ENCODE measurements at regions not wholly inside any gene's neighbourhood (a gene's known extent, or its start where the extent isn't known, plus 50 kb on each side); places are given as distances from the start of the nearest gene placed in this dataset.
"Not testable (repeated sequence)": the region's sequence is repeated elsewhere in the genome, so short reads cannot be mapped to it uniquely, and the experiment has no call there.

- no peak for DNase-seq
These were observed 498.0 kb upstream of the BOD1L1 start for GRCh38 chr4:14125375-14126129.

DNA sequence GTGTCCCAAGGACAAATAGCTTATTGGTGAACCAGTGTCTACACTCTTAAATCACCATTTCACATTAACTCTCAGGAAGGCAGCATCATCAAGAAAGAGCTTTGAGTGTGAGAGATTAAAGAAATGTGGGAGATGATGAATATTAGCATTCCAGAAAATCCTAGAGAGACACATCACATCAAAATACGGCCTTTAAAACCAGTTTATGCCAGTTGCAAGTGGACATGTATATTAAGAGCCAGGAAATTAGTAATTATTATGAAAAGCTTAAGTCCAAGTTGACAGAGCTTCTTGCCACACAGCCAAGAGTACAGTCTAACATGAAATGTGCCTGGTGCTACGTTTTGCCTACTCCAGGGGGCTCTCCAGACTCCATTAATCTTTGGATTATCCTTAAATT, 503.0 kb upstream of the BOD1L1 start:
- no peak for DNase-seq

- no peak for DNase-seq
These were observed 503.8 kb upstream of the BOD1L1 start for GRCh38 chr4:14131335-14131734.

GRCh38 chr4:14132301-14132700, 504.8 kb upstream of the BOD1L1 start:
- no peak for DNase-seq

DNA sequence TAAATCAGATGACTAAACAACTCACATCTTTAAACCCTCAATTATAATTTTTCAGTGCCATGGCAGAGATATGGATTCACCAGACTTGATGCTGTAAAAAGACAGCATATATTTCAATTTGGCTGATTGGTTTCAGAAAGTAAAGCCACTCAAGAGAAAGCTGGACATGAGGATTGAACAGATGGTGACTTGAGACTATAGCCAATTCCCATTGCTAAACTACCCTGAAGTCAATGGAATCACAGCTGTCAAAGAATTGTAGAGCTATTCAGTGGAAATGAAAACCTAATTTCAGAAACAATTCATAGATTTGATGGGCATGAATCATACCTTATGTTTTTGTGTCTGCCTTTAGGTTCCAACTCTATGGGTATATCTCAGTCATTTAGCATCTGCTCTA, 510.6 kb upstream of the BOD1L1 start:
- no peak for DNase-seq

DNA sequence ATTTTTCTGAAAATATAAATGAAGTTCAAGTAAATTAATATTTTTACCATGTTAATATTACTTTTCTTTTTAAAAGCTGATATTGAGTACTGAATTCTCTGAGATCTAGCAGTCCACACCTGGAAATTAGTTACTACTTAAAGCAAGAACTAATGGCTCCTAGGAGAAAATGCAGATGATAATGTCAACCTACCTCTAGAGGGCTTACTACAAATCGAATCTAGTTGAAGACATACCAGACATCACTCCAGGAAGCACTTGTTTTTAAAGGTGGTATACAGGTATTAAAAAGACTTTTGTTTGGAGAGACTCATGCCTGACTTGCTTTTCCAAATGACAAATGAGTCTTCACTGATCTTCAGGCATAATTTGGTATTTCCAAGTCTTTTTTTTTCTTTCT, 516.4 kb upstream of the BOD1L1 start:
- DNase-seq = no peak

DNA sequence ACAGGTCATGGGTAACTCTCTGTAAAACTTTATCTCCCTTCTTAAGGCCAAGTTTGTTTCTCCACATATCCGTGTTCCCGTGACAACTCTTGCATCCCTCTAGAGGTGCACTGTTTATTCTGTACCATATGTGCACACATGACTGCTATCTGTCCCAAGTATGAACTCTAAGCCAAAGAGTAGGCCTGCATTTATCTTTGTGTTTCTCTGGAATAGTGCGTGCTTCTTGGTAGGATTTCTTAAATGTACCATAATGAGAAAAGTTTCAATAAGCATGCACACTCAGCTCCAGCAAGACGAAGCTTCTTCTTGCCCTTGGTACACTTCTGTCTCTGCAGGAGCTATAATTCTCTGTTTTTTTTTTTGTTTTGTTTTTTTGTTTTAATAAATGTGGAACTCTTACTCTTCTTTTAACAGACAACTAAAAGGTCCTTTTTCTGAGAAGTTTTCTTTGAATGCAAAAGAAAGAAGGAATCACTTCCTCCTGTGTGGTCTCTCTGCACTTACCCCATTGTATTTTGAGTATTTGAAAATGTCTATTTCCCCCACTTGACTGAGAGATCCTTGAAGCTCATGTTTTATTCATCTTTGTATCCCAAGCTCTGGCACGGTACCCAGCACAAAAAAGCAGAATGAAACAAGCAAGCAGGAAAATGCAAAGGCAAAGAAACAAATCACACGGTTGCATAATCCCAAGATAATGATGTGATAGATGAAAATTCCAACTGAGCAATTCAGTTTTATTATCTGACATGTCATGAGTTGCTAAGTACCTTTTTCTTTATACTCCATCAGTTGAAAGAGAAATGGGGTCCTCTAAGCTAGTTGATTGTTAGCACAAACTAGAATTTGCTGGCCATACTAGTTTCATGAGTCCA, 521.9 kb upstream of the BOD1L1 start:
- no peak for DNase-seq

DNA sequence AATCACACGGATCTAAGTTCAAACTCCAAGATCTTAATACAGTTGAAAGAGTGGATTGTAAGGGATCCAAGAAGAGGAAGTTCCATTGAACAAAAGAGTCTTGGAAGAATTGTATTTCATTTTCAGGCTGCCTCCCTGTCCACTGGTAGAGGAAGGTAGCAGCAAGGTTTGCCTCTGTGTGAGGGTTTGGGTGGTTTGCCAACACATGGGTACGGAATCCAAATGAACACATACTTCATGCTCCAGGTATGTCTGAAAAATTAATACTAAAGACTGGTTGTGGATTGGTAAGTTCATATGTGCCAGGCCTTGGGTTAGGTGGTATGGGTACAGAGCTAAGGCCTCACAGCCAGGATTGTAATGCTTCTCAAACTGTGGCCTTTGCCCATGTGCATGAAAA, 523.6 kb upstream of the BOD1L1 start:
- DNase-seq = no peak

GRCh38 chr4:14152834-14153519, 525.5 kb upstream of the BOD1L1 start:
- no peak for DNase-seq

DNA sequence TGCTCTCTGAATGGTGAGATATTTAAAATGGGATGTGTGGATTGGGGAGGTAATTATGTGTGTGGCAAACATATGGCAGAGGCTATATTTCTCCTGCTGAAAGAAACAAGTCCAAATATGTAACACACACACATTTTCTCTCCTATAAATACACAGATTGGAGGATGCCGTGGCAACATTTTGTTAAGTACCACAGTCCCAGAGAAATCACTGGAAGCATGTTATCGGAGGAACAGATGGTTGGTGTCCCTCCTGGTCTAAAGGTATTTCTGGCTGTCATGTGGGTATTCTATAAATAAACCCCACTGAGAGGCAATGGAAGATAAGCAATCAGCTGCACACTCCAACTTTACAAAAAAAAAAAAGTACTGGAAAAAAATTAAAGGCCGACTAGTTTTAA, 528.3 kb upstream of the BOD1L1 start:
- no peak for DNase-seq

DNA sequence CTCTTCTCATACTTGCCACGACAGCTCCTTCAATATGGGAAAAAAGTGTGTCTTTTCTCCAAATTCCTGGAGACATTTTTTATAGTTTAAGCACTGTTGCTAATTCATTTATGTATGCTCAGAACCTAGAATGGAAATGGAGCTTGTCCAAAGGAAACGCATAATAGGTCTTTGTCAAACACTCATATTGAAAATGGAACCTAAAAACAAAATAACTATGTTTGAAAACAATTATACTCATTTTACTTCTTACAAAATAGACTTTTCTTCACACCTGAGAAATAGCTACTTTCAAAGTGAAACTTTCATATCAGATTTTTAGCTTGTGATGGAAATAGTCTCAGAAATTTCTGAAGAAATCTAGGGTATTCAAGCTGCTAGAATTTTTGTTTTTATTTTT, 529.7 kb upstream of the BOD1L1 start:
- DNase-seq = no peak

DNA sequence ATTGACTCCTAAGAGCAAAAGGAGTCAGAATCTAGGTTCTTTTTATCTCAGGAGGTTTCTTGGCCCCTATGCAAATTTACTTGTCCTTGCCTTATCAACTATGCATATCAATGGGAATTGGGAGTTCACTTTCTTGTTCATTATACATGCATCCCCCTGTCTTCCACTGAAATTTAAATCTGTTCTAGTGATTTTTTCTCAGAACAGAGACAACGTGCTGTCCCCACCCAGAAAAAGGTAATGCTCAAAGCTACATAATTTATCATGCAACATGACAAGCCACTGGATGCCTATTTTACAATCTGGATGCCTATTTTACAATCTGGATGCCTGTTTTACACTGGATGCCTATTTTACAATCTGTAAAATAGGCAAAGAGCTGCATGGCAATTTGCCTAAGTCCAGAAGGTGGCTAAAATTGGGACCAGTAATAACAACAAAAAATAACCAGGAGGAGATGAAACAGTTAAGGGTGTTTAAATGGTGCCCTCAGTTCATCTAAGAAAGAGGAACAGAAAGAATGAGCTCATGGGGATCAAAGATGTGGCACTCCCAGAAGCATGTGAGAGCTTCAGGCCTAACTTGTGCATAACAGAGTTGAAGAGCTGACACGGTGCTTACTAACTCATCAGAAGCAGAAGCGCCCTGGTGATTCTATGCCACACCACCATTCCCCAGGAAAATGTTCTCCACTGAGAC, 537.8 kb upstream of the BOD1L1 start:
- no peak for DNase-seq

DNA sequence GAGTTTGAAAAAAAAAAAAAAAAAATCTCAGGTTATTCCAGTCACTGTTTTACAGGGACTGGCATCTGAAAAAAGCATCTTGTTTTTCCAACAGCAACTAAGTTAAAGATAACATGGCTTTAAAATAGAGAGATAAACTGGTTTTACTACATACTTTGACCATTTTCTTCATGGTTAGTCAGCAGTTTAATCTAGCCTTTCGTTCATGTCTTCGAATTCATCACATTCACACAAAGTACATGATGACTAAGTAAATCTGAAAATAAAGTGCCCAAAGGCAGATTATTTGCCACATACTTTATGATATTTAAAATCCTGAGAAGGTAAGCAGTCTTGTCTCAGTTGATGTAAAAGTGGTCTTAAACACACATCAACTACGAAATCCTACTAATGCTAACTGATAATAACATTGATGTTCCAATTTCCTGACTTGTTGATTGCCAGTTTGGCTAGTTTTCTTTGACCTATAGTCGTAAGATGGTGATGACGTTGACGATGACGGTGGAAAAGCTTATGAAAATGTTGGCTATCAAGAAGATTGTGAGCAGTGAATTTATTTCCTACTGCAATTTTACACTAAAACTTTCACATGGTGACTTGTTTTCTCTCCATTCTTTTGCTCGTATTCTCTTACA, 540.5 kb upstream of the BOD1L1 start:
- no peak for DNase-seq

- no peak for DNase-seq
These were observed 541.4 kb upstream of the BOD1L1 start for GRCh38 chr4:14168919-14169318.

DNA sequence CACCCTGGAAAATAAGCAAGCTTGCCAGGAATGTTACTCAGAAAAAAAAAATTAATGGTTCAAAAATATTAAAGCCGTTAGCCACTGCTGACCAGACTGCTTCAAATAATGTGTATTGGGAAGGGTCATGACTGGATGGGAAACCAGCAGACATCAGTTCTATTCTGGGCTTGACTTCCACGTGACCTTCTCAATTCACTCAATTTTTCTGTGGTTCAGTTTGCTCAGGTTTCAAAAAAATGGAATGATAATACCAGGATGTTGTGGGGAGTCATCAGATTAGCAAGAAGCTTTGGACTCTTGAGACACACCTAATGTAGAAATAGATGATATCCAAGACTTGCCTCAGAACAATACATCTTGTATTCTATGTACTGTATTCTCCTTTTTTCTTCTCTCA, 541.9 kb upstream of the BOD1L1 start:
- no peak for DNase-seq

GRCh38 chr4:14169940-14170339, 542.4 kb upstream of the BOD1L1 start:
- not testable (repeated sequence) for DNase-seq

GRCh38 chr4:14176613-14177012, 549.1 kb upstream of the BOD1L1 start:
- DNase-seq = no peak

DNA sequence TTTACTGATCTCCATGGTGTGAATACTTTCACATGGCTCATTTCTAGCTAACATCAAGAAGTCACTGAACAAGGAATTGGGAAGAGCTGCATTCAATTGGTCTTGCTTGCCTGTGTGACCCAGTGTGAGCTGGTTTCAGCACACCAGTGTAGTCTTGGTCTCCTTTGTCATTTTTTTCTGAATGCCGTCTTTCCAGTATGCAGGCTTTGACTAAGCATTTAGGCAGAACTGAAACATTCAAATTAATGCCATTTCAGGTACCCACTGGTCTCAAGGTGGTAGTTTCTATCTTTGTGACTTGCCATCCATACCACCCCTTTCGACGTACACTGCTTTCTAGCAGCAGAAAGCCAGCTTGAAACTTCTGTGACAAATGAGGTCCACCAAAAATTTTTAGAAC, 550.5 kb upstream of the BOD1L1 start:
- DNase-seq = no peak

- no peak for DNase-seq
These were observed 550.9 kb upstream of the BOD1L1 start for GRCh38 chr4:14178421-14178820.

DNA sequence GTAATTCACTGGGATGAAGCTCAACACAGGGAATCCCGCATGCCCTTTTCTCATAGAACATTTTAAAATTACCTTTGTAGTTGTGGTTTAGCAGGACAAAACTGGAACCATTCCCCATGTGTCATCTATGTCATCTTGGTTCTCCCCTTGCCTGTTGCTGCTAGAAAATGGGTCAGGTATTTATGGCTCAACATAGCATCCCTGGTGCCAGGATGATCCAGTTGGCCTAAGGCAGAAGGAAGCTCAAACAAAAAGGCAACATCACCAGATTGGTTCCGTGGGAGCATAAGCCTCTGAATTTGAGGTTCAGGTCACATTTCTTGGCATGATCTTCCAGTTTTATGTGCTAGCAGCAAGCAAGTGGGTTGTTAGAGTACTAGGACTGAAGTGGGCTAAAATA, 552.6 kb upstream of the BOD1L1 start:
- no peak for DNase-seq

DNA sequence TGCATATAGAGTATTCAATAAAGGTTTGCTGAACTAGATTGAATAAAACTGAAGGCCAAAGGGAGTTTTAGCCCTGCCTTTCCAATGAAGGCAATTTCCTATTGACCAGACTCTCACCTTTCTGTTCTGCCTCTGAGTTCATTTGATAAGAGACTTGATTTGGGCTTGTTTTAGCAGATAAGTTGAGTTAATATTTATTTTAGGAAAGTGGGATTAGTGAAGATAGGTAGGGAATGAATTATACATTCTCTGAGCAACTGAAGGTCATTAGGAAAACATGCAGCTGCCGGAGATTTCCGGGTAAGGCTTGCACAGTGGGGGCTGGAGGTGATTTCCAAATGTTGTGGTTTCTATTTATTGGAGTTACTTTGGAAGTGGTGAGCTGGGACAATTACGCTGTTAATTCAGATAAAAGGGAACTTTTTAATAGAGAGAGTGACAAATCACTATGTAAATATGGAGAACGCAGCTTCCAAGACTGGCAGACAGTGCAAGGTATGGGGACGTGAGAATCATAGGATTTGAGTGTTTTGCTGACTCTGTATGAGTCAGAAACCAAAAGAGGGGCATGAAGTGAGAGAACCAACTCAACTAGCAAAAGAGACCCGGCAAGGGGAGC, 553.6 kb upstream of the BOD1L1 start:
- no peak for DNase-seq

DNA sequence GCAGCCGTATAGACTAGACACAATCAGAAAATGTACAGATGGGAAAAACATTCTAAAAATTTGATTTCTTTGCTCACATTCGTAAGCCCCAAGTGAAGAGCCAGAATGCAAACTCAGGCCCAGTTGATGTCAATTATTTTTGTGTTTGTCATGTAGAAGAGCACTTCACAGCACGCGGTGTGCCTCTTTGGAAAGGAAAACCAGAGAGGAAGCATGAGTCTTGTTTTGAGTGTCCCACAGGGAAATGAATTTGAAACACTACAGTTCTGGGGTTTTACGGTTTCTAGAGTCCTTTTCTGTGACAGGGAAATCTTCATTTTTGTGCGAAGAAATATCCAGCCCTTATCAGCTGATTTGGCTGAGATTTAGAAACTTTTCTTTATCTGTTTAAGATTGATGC, 554.6 kb upstream of the BOD1L1 start:
- no peak for DNase-seq

Measured in activated CD4-positive, CD25-positive, alpha-beta regulatory T cell (primary cell).